Osteocyte (in vitro differentiated cells): ENCODE measurements at regions not wholly inside any gene's neighbourhood (a gene's known extent, or its start where the extent isn't known, plus 50 kb on each side); places are given as distances from the start of the nearest gene placed in this dataset.

Experiments
- DNase-seq: peaks from one replicate; pipeline ENCODE4 v3.0.0; 2021; ENCODE audit warnings: mixed read lengths; ENCODE audit not compliant: unreplicated experiment; ENCODE audit errors: extremely low spot score
- H3K27ac Mint-ChIP-seq: one replicate; pipeline ENCODE4 v1.8.0; 2021; ENCODE audit warnings: mild to moderate bottlenecking, mixed read lengths; ENCODE audit not compliant: unreplicated experiment
- H3K27me3 Mint-ChIP-seq: one replicate; pipeline ENCODE4 v1.8.0; 2021; ENCODE audit warnings: mixed read lengths; ENCODE audit not compliant: unreplicated experiment
- H3K36me3 Mint-ChIP-seq: one replicate; pipeline ENCODE4 v1.8.0; 2021; ENCODE audit warnings: mixed read lengths; ENCODE audit not compliant: unreplicated experiment
- H3K4me1 Mint-ChIP-seq: one replicate; pipeline ENCODE4 v1.8.0; 2021; ENCODE audit warnings: mixed read lengths; ENCODE audit not compliant: unreplicated experiment
- H3K4me3 Mint-ChIP-seq: one replicate; pipeline ENCODE4 v1.8.0; 2021; ENCODE audit warnings: mild to moderate bottlenecking, moderate library complexity, mixed read lengths; ENCODE audit not compliant: unreplicated experiment
- H3K9me3 Mint-ChIP-seq: one replicate; pipeline ENCODE4 v1.8.0; 2021; ENCODE audit warnings: mixed read lengths; ENCODE audit not compliant: unreplicated experiment
- CTCF ChIP-seq: fragments of 200-600 bp; sonication (generic); IDR thresholded peaks from 2 replicates; pipeline ENCODE4 v1.5.0; 2021; ENCODE audit warnings: antibody characterized with exemption, mild to moderate bottlenecking, moderate library complexity

DNA sequence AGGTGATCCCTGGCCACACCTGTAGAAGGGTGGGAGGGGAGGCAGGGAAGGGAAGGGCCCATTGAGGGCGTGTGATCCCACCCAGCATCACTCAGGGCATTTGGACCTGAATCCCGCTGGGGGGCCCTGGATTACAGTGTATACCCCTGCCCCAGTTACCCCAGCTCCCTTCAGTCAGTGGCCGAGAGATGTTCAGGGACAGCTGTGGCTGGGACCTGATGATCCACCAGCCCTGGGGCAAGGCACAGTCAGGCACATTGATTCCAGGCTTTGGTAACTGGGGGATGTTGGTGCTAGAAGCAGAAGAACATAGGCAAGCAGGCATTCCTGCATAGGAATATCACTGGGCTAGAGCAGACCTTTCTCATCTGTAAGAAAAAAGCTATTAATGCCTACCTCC is 170.3 kb downstream of the FOXL1 start:
- Mint-ChIP-seq H3K27me3 (no peaks in the 10 kb centered on the region), H3K4me3 (no peak overlapping the region), H3K27ac (no peak overlapping the region), H3K4me1 (peaks cover 31% of the 10 kb centered on the region), H3K9me3 (no peaks in the 10 kb centered on the region), H3K36me3 (no peaks in the 10 kb centered on the region)
- TF ChIP-seq CTCF = no peak
- no peak for DNase-seq

- peak; percentile 20 for TF ChIP-seq CTCF
- Mint-ChIP-seq H3K36me3 (no peaks in the 10 kb centered on the region), H3K27ac (peak overlapping the region; percentile 100), H3K9me3 (no peaks in the 10 kb centered on the region), H3K4me1 (peaks cover 28% of the 10 kb centered on the region), H3K4me3 (peak overlapping the region; percentile 65), H3K27me3 (no peaks in the 10 kb centered on the region)
- no peak for DNase-seq
Observed at GRCh38 chr16:86751076-86752030, 173.0 kb downstream of the FOXL1 start.

- no peak for TF ChIP-seq CTCF
- Mint-ChIP-seq H3K4me1 (peaks cover 34% of the 10 kb centered on the region), H3K27ac (peak overlapping the region; percentile 100), H3K9me3 (no peaks in the 10 kb centered on the region), H3K27me3 (no peaks in the 10 kb centered on the region), H3K36me3 (no peaks in the 10 kb centered on the region), H3K4me3 (no peak overlapping the region)
- no peak for DNase-seq
Observed at GRCh38 chr16:86752582-86753175, 174.3 kb downstream of the FOXL1 start.

DNA sequence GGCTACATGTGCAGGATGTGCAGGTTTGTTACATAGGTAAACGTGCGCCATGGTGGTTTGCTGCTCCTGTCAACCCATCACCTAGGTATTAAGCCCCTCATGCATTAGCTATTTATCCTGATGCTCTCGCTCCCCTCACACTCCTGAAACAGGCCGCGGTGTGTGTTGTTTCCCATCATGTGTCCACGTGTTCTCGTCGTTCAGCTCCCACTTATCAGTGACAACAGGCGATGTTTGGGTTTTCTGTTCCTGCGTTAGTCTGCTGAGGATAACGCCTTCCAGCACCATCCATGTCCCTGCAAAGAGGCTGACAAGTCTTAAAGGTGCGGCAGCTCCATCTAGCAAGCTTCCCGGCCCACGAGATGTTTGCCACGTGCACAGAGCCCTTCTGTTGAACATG is 175.1 kb downstream of the FOXL1 start:
- H3K4me1 Mint-ChIP-seq = peaks cover 34% of the 10 kb centered on the region
- peak overlapping the region; percentile 27 for H3K27ac Mint-ChIP-seq
- no peak overlapping the region for H3K4me3 Mint-ChIP-seq
- no peak for DNase-seq
- no peaks in the 10 kb centered on the region for H3K9me3 Mint-ChIP-seq
- no peak for TF ChIP-seq CTCF
- H3K27me3 Mint-ChIP-seq = no peaks in the 10 kb centered on the region
- no peaks in the 10 kb centered on the region for H3K36me3 Mint-ChIP-seq

DNA sequence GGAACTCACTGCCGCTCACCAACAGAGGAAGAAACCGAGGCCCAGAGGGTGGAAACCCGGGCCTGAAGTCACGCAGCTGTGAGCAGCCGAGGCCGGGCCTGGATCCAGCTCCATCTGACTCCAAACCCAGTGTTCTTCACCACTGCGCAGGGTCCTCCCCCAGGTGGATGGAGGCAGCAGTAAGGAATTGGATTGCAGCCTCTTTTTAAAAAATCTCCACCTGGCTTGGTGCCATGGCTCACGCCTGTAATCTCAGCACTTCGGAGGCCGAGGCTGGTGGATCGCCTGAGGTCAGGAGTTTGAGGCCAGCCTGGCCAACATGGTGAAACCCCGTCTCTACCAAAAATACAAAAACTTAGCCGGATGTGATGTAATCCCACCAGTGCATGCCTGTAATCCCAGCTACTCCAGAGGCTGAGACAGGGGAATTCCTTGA is 177.2 kb downstream of the FOXL1 start:
- H3K27me3 Mint-ChIP-seq = no peaks in the 10 kb centered on the region
- H3K27ac Mint-ChIP-seq = no peak overlapping the region
- no peak overlapping the region for H3K4me3 Mint-ChIP-seq
- no peaks in the 10 kb centered on the region for H3K36me3 Mint-ChIP-seq
- no peak for DNase-seq
- H3K4me1 Mint-ChIP-seq = peaks cover 41% of the 10 kb centered on the region
- TF ChIP-seq CTCF = no peak
- no peaks in the 10 kb centered on the region for H3K9me3 Mint-ChIP-seq
